Skin of body (tissue), 1 donor: ENCODE measurements at regions not wholly inside any gene's neighbourhood (a gene's known extent, or its start where the extent isn't known, plus 50 kb on each side); places are given as distances from the start of the nearest gene placed in this dataset.

Source experiments
- DNase-seq: peaks from one replicate; lab custom pipeline; 2025; lab: John Stamatoyannopoulos, UW

GRCh38 chrX:39497702-39498265, 600.0 kb downstream of the BCOR start:
- DNase-seq: no peak

GRCh38 chrX:39499996-39500395, 597.8 kb downstream of the BCOR start:
- DNase-seq: no peak

- no peak for DNase-seq
Observed at GRCh38 chrX:39501822-39502221, 595.9 kb downstream of the BCOR start.

GRCh38 chrX:39502486-39502885, 595.3 kb downstream of the BCOR start:
- DNase-seq: no peak

GRCh38 chrX:39504227-39504626, 593.5 kb downstream of the BCOR start:
- no peak for DNase-seq

- DNase-seq: peak; percentile 79
Observed at GRCh38 chrX:39504850-39505259, 592.9 kb downstream of the BCOR start.

- DNase-seq: no peak
Observed at GRCh38 chrX:39506131-39506530, 591.6 kb downstream of the BCOR start.

GRCh38 chrX:39507034-39507433, 590.7 kb downstream of the BCOR start:
- no peak for DNase-seq

- no peak for DNase-seq
Observed at GRCh38 chrX:39507617-39508299, 590.0 kb downstream of the BCOR start.

GRCh38 chrX:39508300-39508692, 589.5 kb downstream of the BCOR start:
- DNase-seq: no peak

- no peak for DNase-seq
Observed at GRCh38 chrX:39509157-39509556, 588.6 kb downstream of the BCOR start.

GRCh38 chrX:39513836-39514235, 583.9 kb downstream of the BCOR start:
- no peak for DNase-seq

GRCh38 chrX:39514801-39515200, 583.0 kb downstream of the BCOR start:
- peak; percentile 63 for DNase-seq

GRCh38 chrX:39516427-39516841, 581.3 kb downstream of the BCOR start:
- DNase-seq: no peak

GRCh38 chrX:39518476-39519029, 579.2 kb downstream of the BCOR start:
- DNase-seq: no peak

GRCh38 chrX:39519030-39519488, 578.7 kb downstream of the BCOR start:
- peak; percentile 50 for DNase-seq

- DNase-seq: no peak
Observed at GRCh38 chrX:39519566-39520301, 578.0 kb downstream of the BCOR start.

- no peak for DNase-seq
Observed at GRCh38 chrX:39525758-39526157, 572.0 kb downstream of the BCOR start.

- DNase-seq: no peak
Observed at GRCh38 chrX:39527025-39527424, 570.7 kb downstream of the BCOR start.

- DNase-seq: no peak
Observed at GRCh38 chrX:39528161-39528916, 569.4 kb downstream of the BCOR start.

- DNase-seq: no peak
Observed at GRCh38 chrX:39532761-39533160, 565.0 kb downstream of the BCOR start.

GRCh38 chrX:39534949-39535348, 562.8 kb downstream of the BCOR start:
- no peak for DNase-seq
